GM08714 (cell line): ENCODE measurements at regions not wholly inside any gene's neighbourhood (a gene's known extent, or its start where the extent isn't known, plus 50 kb on each side); places are given as distances from the start of the nearest gene placed in this dataset.

Source experiments
- H3K4me3 ChIP-seq: fragments of 200-500 bp; sonication (Bioruptor generic); 2 replicates; pipeline ENCODE4 v1.5.1; 2014; ENCODE audit warnings: mild to moderate bottlenecking, low read length, inconsistent platforms
- ZNF274 ChIP-seq: IDR thresholded peaks from 2 replicates; pipeline ENCODE4 v1.6.1; 2012; ENCODE audit warnings: mild to moderate bottlenecking, low read depth, low read length

- TF ChIP-seq ZNF274 = no peak
- H3K4me3 ChIP-seq = no peak overlapping the region
Measured at GRCh38 chr1:87586501-87586900, 257.8 kb downstream of the LMO4 start.

DNA sequence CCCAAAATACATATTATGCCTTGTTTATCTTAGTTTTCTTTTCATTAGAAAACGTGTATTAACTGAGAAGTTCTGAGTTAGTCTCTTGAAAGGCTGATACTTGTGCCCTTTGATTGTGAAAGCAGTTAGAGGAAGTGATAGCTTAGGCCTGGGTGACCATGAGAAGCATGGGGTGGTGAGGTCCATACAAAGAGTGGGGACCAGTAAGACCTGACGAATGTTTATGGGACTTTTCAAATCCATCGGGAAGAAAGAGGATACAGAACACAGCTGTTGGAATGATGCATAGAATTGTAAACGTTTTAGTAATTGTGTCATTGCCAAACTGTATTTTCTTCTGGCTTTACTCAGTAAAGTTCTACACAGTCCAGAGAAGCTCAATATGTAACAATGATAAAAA, 259.8 kb downstream of the LMO4 start:
- H3K4me3 ChIP-seq = no peak overlapping the region
- no peak for TF ChIP-seq ZNF274

GRCh38 chr1:87591492-87591891, 262.8 kb downstream of the LMO4 start:
- no peak overlapping the region for H3K4me3 ChIP-seq
- TF ChIP-seq ZNF274 = no peak

DNA sequence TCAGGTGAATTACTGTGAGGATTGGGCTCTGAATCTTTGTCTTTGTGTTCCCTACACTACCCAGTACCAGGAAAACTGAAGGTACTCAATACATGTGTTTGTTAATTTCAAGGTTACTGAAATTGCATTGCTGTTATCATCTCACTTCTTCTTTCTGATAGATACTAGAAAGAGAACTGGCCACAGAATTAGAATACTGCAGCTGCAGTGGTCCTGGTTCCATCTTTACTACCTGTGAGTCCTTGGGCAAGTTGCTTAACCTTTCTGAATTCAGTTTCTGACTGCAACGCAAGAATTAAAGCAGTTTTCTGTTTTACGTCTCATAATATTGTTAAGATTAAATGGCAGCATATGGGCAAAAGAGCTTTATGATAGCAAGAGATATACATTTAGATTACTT, 263.5 kb downstream of the LMO4 start:
- TF ChIP-seq ZNF274 = no peak

DNA sequence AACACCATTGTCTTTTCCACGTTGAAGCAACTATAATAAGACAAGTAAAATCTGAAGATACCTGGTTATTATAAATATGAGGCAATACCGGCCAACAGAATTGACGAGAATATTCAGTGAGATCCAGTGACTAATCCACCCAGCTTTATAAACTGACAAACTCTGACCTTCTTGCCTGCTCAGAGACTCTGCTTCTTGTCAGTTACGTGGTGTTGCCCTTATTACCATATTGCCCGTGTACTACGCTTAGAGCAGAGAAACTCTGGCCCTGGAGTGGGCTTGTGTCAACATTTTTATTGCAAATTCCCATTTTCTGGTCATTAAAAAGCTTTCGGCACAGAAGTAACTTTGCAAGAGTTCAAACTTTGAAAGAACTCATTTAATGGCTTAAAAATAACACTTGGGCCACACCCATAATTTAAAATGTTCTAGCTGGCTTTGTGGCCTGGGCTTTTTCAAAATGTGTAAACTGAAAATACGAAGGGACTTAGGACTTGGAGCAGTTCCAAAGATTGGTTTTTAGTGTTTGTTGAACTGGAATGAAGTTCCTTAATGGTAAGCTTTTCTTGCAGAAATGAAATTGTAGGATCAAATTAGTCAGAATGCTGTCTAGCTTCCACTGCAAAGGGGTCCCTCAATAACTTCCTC, 266.2 kb downstream of the LMO4 start:
- TF ChIP-seq ZNF274 = no peak
- H3K4me3 ChIP-seq = no peak overlapping the region

More for the DNA sequence above, 263.5 kb downstream of the LMO4 start:
- H3K4me3 ChIP-seq = no peak overlapping the region

- no peak for TF ChIP-seq ZNF274
- H3K4me3 ChIP-seq = no peak overlapping the region
Measured at GRCh38 chr1:87595384-87595781, 266.7 kb downstream of the LMO4 start.

DNA sequence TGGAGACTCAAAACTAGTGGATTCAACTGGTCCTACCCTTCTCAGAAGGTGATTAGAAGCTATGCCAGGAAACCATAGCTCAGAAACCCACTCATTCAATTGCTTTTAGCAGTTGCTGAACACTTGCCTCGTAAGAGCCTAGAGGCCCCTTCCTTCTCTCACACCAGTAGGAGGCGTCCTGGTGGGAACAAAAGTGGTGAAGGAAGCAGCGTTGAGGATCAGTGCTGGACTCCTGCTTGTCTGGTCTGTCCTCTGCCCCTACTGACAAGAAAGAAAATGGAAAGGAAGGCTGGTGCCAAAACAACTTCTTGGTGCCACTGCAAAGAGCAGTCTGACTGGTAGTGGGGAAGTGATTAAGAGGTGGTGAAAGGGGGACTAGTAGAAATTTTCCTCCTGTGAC, 269.7 kb downstream of the LMO4 start:
- H3K4me3 ChIP-seq = no peak overlapping the region
- TF ChIP-seq ZNF274 = no peak

DNA sequence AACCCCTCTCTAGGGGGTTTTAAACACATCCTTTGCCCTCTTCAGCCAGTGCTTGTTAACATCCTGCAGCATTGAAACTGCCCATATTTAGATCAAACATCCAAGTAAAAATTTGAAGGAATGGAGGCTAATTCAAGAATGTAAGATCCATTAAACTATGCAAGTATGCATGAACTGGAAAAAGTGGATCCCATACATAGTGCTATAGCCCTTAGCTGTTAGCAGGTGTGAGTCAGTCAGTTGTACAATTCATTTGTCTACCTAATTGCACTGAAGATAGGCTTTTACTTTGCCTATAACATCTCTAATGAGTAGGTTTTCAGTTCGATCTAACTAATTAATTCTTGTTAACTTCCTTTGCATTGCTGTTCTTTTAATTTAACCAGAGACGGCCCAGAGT, 270.9 kb downstream of the LMO4 start:
- no peak overlapping the region for H3K4me3 ChIP-seq
- no peak for TF ChIP-seq ZNF274

- TF ChIP-seq ZNF274 = no peak
- H3K4me3 ChIP-seq = no peak overlapping the region
Measured at GRCh38 chr1:87600055-87600850, 271.6 kb downstream of the LMO4 start.

GRCh38 chr1:87600854-87601253, 272.2 kb downstream of the LMO4 start:
- no peak overlapping the region for H3K4me3 ChIP-seq
- TF ChIP-seq ZNF274 = no peak

GRCh38 chr1:87603626-87604025, 274.9 kb downstream of the LMO4 start:
- no peak for TF ChIP-seq ZNF274
- no peak overlapping the region for H3K4me3 ChIP-seq

- no peak for TF ChIP-seq ZNF274
- no peak overlapping the region for H3K4me3 ChIP-seq
Measured at GRCh38 chr1:87612956-87613355, 284.3 kb downstream of the LMO4 start.

DNA sequence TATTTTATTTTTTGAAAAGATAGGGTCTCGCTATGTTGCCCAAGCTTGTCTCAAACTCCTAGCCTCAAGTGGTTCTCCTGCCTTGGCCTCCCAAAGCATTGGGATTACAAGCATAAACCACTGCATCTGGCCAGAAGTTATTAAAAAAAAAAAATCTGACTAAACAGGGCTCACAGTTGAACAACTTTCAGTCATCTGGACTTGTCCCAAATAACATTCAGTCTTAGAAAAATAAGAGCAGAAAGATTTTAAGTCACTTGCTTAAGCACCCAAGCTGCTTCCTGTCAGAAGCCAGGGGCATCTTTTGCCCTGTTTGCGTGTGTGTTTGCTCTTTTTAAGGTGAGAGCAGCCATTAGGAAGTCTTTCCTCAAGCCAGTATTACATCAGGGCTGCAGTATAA, 286.8 kb downstream of the LMO4 start:
- H3K4me3 ChIP-seq = no peak overlapping the region
- TF ChIP-seq ZNF274 = no peak

DNA sequence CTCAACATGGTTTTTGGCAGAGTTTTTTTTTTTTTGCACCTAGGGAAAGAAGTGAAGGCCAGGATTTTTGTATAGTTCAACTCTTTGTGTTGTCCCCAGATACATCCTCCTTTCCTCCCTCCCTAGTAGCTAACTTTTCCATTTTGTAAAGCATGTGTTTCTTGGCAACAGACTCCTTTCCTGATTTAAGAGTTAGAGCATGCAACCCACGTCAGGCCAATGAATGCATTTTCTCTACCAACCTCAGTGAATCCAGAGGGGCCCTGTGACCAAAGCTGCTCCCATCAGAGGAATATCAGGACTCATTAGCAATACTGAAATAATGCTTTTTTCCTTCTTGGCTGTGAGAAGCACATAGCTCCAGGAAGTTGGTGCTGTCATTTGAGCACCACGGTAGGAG, 287.2 kb downstream of the LMO4 start:
- no peak for TF ChIP-seq ZNF274

GRCh38 chr1:87620807-87621206, 292.1 kb downstream of the LMO4 start:
- no peak overlapping the region for H3K4me3 ChIP-seq
- no peak for TF ChIP-seq ZNF274

More for the DNA sequence above, 287.2 kb downstream of the LMO4 start:
- H3K4me3 ChIP-seq = no peak overlapping the region
